ENCODE measurements at regions not wholly inside any gene's neighbourhood (a gene's known extent, or its start where the extent isn't known, plus 50 kb on each side); places are given as distances from the start of the nearest gene placed in this dataset.
A peak's percentile ranks its signal among the peaks of the same experiment; 100 is the strongest.

DNA sequence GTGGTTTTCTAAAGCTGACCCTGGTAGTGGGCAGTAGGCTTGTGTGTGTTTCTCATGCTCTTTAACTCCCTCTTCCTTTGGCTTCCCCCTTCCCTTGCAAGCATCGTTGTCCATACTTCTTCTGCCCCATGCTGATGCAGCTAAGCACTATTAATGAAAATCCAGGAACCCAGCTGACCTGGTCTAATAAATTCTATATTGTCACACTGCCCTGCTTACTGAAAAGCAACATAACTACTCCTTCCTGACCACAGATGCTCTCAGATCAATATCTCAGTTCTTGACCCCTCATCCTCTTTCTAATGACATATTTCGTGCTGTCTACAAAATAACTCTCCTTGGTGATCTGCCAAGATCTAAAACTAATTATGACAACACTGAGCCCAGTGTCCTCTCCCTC lies 405.5 kb downstream of the EFNA5 start:
- no peaks in the 10 kb centered on the region for H3K9me3 ChIP-seq (ENCODE audit: low read depth, low read length)
- H3K36me3 ChIP-seq (ENCODE audit: insufficient read depth, low read length): no peaks in the 10 kb centered on the region
- no peak for TF ChIP-seq POLR2AphosphoS5 (IDR thresholded peaks at IDR 0.05; ENCODE audit: borderline replicate concordance, low read depth, low read length)
- TF ChIP-seq EZH2 (IDR thresholded peaks at IDR 0.05): no peak
- TF ChIP-seq FOXP2 (optimal IDR thresholded peaks at IDR 0.05; ENCODE audit: control extremely low read depth, extremely low read length, insufficient read depth): no peak
- H3K4me3 ChIP-seq: no peak overlapping the region
- H3K9ac ChIP-seq (ENCODE audit: insufficient read length): no peak overlapping the region
- no peak for DNase-seq (ENCODE audit: low read depth, low spot score)
- no peak overlapping the region for H3K27ac ChIP-seq

DNA sequence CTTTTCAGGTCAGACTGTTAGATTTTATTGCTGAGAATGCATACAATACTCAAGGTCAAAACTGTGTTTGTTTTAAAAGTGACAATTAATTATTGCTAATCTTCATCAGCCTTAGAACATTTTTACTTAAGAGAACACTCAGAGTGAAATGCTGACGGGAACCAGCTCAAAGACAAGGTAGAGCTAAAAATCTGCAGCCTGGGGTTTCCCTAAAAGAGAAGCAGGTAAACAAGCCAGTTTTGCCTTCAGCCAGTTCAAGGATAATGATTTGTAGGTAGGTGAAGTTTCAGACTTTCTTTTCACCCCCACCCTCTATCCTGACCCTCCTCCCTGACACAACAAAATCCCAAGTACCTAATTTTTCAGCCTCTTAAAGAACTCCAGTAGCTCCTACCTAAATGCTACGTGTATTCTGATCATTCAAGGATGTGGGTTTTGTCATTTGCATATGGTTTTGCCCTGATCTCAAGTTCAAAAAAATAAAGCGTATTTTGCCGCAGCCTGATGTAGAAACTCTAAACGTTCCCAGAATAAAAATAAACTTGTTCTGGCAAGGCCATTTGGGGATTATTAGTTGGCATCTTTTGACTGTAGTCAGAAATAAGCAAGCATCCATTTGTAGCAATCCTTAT lies 407.2 kb downstream of the EFNA5 start:
- Histone ChIP-seq H3K9me3 (ENCODE audit: low read depth, low read length) (no peaks in the 10 kb centered on the region), H3K4me3 (no peak overlapping the region), H3K9ac (ENCODE audit: insufficient read length) (no peak overlapping the region), H3K27ac (no peak overlapping the region), H3K36me3 (ENCODE audit: insufficient read depth, low read length) (no peaks in the 10 kb centered on the region)
- DNase-seq (ENCODE audit: low read depth, low spot score): no peak
- TF ChIP-seq POLR2AphosphoS5 (IDR thresholded peaks at IDR 0.05; ENCODE audit: borderline replicate concordance, low read depth, low read length): no peak
- no peak for TF ChIP-seq FOXP2 (optimal IDR thresholded peaks at IDR 0.05; ENCODE audit: control extremely low read depth, extremely low read length, insufficient read depth)
- TF ChIP-seq EZH2 (IDR thresholded peaks at IDR 0.05): no peak

DNA sequence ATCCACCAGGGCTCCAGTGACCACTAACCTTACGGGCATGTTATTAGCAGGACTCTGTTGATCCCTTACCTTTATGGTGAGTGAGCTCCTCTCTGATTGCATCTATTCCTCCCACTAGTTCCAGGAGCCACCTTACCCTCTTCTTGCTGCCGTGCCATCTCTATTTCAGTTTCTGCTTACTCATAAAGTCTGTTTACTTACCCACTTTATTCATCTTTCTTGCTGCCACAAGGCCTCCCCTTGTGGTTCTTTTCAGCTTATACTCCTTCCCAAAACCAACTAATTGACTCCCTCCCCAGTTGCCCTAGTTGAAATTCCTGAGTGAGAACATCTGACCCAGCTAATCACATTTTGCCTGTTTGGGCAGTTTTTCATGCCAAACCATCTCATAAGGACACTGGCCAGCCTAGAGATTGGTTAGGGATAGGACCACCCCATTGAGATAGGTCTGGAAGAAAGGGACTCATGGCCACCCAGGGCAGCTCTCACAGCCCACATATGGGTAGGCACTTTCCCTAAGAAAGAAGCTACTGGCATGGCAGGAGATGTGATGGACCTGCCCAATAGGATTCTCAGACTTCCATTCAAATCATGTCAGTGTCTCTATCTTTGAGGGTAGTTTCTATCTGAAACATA lies 412.7 kb downstream of the EFNA5 start:
- Histone ChIP-seq H3K36me3 (ENCODE audit: insufficient read depth, low read length) (no peaks in the 10 kb centered on the region), H3K9ac (ENCODE audit: insufficient read length) (no peak overlapping the region), H3K4me3 (no peak overlapping the region), H3K27ac (no peak overlapping the region), H3K9me3 (ENCODE audit: low read depth, low read length) (no peaks in the 10 kb centered on the region)
- DNase-seq (ENCODE audit: low read depth, low spot score): no peak
- TF ChIP-seq EZH2 (IDR thresholded peaks at IDR 0.05) (no peak), POLR2AphosphoS5 (IDR thresholded peaks at IDR 0.05; ENCODE audit: borderline replicate concordance, low read depth, low read length) (no peak), FOXP2 (optimal IDR thresholded peaks at IDR 0.05; ENCODE audit: control extremely low read depth, extremely low read length, insufficient read depth) (no peak)

DNA sequence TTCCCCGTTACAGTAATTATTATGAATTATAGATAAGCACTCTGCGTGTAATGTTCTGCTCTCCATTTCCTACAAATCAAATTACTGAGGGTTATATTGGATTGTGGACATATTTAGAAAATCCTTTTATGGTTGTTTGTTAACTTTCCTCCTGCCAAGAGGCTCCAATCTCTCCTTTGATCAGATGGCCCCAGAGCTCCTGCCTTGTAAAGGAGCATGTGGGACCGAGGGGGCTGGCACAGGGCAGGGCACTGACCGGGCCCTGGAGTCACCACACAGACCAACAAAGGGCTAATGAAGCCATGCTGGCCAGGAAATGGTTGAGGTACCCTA lies 415.9 kb downstream of the EFNA5 start:
- Histone ChIP-seq H3K9ac (ENCODE audit: insufficient read length) (no peak overlapping the region), H3K36me3 (ENCODE audit: insufficient read depth, low read length) (no peaks in the 10 kb centered on the region), H3K27ac (no peak overlapping the region), H3K4me3 (no peak overlapping the region), H3K9me3 (ENCODE audit: low read depth, low read length) (no peaks in the 10 kb centered on the region)
- no peak for TF ChIP-seq POLR2AphosphoS5 (IDR thresholded peaks at IDR 0.05; ENCODE audit: borderline replicate concordance, low read depth, low read length)
- no peak for TF ChIP-seq EZH2 (IDR thresholded peaks at IDR 0.05)
- DNase-seq (ENCODE audit: low read depth, low spot score): no peak

DNA sequence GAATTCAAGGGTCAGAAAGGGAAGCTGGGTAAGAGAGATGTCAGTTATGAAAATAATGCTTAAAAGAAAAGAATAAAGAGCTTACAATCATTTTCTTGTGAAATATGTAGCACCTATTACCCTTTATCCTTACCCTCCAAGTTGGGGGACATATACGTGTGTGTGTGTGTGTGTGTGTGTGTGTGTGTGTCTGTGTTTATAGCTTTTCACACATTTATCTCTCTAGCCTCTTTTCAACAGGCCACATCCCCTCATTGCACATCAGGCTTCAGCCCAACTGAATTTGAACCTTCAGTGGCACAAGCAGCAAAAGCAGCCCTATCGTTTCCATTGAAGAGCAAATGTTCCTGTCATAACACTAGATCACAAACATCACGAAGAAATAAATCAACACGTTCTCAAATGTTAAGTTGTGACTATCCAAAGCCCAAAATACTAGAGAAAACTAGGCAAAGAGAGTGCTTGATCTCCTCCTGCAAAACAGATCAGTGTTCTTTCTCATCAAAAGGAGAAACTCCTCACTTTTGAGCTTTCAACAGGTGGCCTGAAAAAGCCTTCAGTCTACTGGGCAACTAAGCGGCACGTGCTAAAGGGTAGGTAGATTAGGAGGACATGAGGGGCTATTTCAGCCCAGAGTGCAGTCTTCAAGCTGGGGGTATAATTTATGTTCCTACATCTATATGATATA lies 416.4 kb downstream of the EFNA5 start:
- Histone ChIP-seq H3K9ac (ENCODE audit: insufficient read length) (no peak overlapping the region), H3K36me3 (ENCODE audit: insufficient read depth, low read length) (no peaks in the 10 kb centered on the region), H3K27ac (no peak overlapping the region), H3K9me3 (ENCODE audit: low read depth, low read length) (no peaks in the 10 kb centered on the region), H3K4me3 (no peak overlapping the region)
- DNase-seq (ENCODE audit: low read depth, low spot score): no peak
- TF ChIP-seq EZH2 (IDR thresholded peaks at IDR 0.05) (no peak), FOXP2 (optimal IDR thresholded peaks at IDR 0.05; ENCODE audit: control extremely low read depth, extremely low read length, insufficient read depth) (no peak)

DNA sequence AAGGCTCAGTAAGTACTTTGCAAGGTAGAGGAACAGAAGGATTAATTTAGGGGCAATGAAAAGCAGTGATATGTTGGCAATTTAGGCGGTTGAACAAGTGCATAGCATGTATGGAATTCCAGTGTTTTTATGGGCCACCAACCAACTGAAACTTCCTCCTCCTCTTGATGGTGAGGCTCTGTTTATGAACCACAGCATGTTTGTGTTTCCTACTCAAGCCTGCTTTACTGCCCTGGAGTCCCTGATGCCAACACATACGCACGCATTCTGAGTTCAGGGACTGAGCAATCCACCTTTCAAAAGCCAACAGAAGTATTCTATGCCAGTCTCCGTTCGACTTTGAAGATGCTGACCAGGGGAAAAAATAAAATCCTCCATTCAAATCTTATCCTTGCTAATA lies 417.5 kb downstream of the EFNA5 start:
- no peak overlapping the region for H3K27ac ChIP-seq
- no peaks in the 10 kb centered on the region for H3K36me3 ChIP-seq (ENCODE audit: insufficient read depth, low read length)
- no peak for DNase-seq (ENCODE audit: low read depth, low spot score)
- TF ChIP-seq POLR2AphosphoS5 (IDR thresholded peaks at IDR 0.05; ENCODE audit: borderline replicate concordance, low read depth, low read length): no peak
- no peak for TF ChIP-seq FOXP2 (optimal IDR thresholded peaks at IDR 0.05; ENCODE audit: control extremely low read depth, extremely low read length, insufficient read depth)
- no peak for TF ChIP-seq EZH2 (IDR thresholded peaks at IDR 0.05)
- H3K9me3 ChIP-seq (ENCODE audit: low read depth, low read length): no peaks in the 10 kb centered on the region
- no peak overlapping the region for H3K4me3 ChIP-seq
- no peak overlapping the region for H3K9ac ChIP-seq (ENCODE audit: insufficient read length)

DNA sequence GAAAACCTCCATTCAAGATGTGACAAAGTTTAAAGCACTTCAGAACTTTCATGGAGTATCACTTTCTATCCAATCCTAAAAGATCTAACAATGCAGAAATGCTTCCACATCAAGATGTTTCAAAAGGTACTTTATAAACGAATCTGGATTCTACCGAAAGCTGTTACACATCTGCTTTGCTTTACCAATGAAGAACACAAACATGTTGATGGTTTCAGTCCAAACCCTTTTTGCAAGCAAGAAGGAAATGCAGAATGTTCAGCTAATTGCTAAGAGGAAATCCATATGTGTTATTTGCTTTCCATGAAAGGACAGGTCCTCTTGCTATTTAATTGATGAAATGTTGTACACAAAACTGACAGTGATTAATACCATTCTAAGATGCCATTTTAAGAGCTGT lies 419.6 kb downstream of the EFNA5 start:
- H3K36me3 ChIP-seq (ENCODE audit: insufficient read depth, low read length): no peaks in the 10 kb centered on the region
- H3K27ac ChIP-seq: no peak overlapping the region
- H3K9me3 ChIP-seq (ENCODE audit: low read depth, low read length): no peaks in the 10 kb centered on the region
- peak; percentile 53 for TF ChIP-seq FOXP2 (optimal IDR thresholded peaks at IDR 0.05; ENCODE audit: control extremely low read depth, extremely low read length, insufficient read depth)
- no peak for TF ChIP-seq POLR2AphosphoS5 (IDR thresholded peaks at IDR 0.05; ENCODE audit: borderline replicate concordance, low read depth, low read length)
- H3K9ac ChIP-seq (ENCODE audit: insufficient read length): no peak overlapping the region
- DNase-seq (ENCODE audit: low read depth, low spot score): no peak
- H3K4me3 ChIP-seq: no peak overlapping the region

DNA sequence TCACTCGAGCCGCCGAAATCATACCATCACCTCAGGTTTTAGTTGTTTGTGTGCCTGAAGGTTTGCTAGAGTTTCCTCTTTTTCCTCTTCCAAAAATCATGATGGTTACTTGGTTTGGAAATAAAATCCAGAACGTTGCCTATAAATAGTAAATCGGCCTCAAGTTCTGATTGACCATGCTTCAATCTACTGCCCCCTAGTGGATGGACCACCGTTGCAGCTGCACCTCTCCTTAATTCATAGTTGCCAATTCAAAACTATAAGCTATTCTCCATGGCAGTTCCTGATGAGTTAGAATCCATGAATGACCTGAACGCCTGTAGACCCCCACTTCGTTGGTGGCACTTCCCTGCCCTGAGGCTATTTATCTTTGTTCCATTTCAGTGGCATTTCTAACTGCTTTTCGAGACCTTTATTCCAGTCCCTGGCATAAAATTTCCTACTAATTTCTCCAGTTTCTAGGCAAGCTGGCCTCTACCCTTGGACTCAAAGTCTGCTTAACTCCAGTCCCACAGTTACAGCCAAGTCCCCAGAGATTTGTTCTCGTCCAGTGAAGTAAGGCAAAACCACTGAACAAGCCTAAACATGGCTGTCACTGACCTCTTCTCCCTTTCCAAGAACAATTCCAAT lies 422.6 kb downstream of the EFNA5 start:
- peak; percentile 69 for DNase-seq (ENCODE audit: low read depth, low spot score)
- no peaks in the 10 kb centered on the region for H3K9me3 ChIP-seq (ENCODE audit: low read depth, low read length)
- H3K9ac ChIP-seq (ENCODE audit: insufficient read length): no peak overlapping the region
- H3K36me3 ChIP-seq (ENCODE audit: insufficient read depth, low read length): no peaks in the 10 kb centered on the region
- no peak for TF ChIP-seq POLR2AphosphoS5 (IDR thresholded peaks at IDR 0.05; ENCODE audit: borderline replicate concordance, low read depth, low read length)
- TF ChIP-seq FOXP2 (optimal IDR thresholded peaks at IDR 0.05; ENCODE audit: control extremely low read depth, extremely low read length, insufficient read depth): no peak
- TF ChIP-seq EZH2 (IDR thresholded peaks at IDR 0.05): no peak
- H3K4me3 ChIP-seq: no peak overlapping the region
- no peak overlapping the region for H3K27ac ChIP-seq

All from SK-N-MC (cell line).